PC-9 (cell line): ENCODE measurements at regions not wholly inside any gene's neighbourhood (a gene's known extent, or its start where the extent isn't known, plus 50 kb on each side); places are given as distances from the start of the nearest gene placed in this dataset.

Experiments
- EZH2 ChIP-seq: fragments of 200-600 bp; sonication (generic); IDR thresholded peaks from 2 replicates; pipeline ENCODE4 v1.8.0; 2017; ENCODE audit warnings: antibody characterized with exemption, low read depth
- TF ChIP-seq, protein P1 (sequence below): fragments of 200-600 bp; sonication (generic); conservative IDR thresholded peaks from 2 replicates; pipeline ENCODE4 v1.6.1; 2017; ENCODE audit warnings: mixed run types, antibody characterized with exemption, mild to moderate bottlenecking, moderate library complexity

DNA sequence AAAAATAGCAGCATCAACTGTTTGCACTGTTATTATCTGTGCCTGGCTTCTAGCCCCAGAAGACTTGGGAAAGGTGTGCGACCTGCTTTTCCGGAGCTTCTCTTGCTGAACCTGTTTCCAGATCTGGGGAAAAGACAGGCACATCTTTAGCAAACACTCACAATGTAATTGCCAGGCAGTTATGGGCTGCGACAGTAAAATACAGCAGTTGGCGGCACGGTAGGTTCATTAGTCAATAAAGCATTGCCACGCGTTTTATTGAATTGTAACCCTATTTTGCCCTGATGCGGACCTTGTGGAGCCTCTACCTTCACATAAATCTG, 223.7 kb upstream of the TSHZ3 start:
- TF ChIP-seq, protein P1, sequence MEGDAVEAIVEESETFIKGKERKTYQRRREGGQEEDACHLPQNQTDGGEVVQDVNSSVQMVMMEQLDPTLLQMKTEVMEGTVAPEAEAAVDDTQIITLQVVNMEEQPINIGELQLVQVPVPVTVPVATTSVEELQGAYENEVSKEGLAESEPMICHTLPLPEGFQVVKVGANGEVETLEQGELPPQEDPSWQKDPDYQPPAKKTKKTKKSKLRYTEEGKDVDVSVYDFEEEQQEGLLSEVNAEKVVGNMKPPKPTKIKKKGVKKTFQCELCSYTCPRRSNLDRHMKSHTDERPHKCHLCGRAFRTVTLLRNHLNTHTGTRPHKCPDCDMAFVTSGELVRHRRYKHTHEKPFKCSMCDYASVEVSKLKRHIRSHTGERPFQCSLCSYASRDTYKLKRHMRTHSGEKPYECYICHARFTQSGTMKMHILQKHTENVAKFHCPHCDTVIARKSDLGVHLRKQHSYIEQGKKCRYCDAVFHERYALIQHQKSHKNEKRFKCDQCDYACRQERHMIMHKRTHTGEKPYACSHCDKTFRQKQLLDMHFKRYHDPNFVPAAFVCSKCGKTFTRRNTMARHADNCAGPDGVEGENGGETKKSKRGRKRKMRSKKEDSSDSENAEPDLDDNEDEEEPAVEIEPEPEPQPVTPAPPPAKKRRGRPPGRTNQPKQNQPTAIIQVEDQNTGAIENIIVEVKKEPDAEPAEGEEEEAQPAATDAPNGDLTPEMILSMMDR, result no peak
- TF ChIP-seq EZH2, result no peak
